Fibroblast of skin of right quadriceps (primary cell): ENCODE measurements at regions not wholly inside any gene's neighbourhood (a gene's known extent, or its start where the extent isn't known, plus 50 kb on each side); places are given as distances from the start of the nearest gene placed in this dataset.
"Not testable (repeated sequence)": the region's sequence is repeated elsewhere in the genome, so short reads cannot be mapped to it uniquely, and the experiment has no call there.

Experiments used
- DNase-seq: peaks from one replicate; pipeline ENCODE4 v3.0.0-alpha.2; 2013

GRCh38 chr5:176748967-176749935, 61.1 kb upstream of the UNC5A start:
- no peak for DNase-seq

- no peak for DNase-seq
These were observed 60.2 kb upstream of the UNC5A start for GRCh38 chr5:176750144-176750543.

- DNase-seq, result no peak
These were observed 55.9 kb upstream of the UNC5A start for GRCh38 chr5:176754376-176754973.

GRCh38 chr5:176755593-176755992, 54.8 kb upstream of the UNC5A start:
- DNase-seq, result not testable (repeated sequence)

- DNase-seq, result not testable (repeated sequence)
These were observed 52.8 kb upstream of the UNC5A start for GRCh38 chr5:176757569-176757968.
